ENCODE measurements at regions not wholly inside any gene's neighbourhood (a gene's known extent, or its start where the extent isn't known, plus 50 kb on each side); places are given as distances from the start of the nearest gene placed in this dataset.

GRCh38 chr4:12595986-12596385 lies 888.2 kb downstream of the RAB28 start:
- no peaks in the 10 kb centered on the region for H3K27me3 ChIP-seq (ENCODE audit: low read depth)
- H3K27ac ChIP-seq = no peak overlapping the region
- H3K4me3 ChIP-seq = no peak overlapping the region
- no peaks in the 10 kb centered on the region for H3K4me1 ChIP-seq
- intact Hi-C loops (cut with DNase I) = no loop called here
- ATAC-seq (no peak), DNase-seq (no peak)
- no peaks in the 10 kb centered on the region for H3K36me3 ChIP-seq
- no peaks in the 10 kb centered on the region for H3K9me3 ChIP-seq
- TF ChIP-seq CTCF (IDR thresholded peaks at IDR 0.05) = no peak

DNA sequence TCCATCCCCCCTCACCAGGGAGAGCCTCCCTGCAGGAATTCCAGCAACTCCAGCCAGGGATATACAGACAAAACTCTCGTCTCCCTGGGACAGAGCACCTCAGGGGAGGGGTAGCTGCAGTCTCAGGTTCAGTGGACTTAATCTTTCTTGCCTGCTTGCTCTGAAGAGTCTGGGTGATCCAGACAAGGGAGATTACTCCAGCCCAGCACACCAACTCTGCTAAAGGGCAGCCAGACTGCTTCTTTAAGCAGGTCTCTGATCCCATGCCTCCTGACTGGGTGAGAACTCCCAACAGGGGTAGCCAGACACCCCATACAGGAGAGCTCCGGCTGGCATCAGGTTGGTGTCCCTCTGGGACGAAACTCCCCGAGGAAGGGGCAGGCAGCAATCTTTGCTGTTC lies 888.7 kb downstream of the RAB28 start:
- no peaks in the 10 kb centered on the region for H3K36me3 ChIP-seq
- H3K4me3 ChIP-seq = no peak overlapping the region
- intact Hi-C loops (cut with DNase I) = no loop called here
- no peak for TF ChIP-seq CTCF (IDR thresholded peaks at IDR 0.05)
- H3K9me3 ChIP-seq = no peaks in the 10 kb centered on the region
- ATAC-seq (no peak), DNase-seq (no peak)
- no peaks in the 10 kb centered on the region for H3K4me1 ChIP-seq
- H3K27ac ChIP-seq = no peak overlapping the region
- H3K27me3 ChIP-seq (ENCODE audit: low read depth) = no peaks in the 10 kb centered on the region

DNA sequence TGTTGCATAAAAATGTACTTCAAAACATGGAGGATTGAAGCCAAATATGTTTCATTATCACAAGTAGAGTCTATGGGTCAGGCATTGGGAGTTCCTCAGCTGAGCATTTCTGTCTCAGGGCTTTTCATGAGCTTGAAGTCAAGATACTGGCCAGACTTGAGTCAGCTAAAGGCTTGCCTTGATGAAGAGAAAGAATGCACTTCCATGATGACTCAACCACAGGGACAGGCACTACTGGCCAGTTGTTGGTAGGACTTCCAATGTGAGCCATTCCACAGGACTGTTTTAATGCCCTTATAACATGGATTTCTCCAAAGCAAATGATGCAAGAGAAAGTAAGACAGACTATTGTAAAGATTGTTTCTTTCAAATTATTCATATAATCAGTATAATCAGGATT lies 895.6 kb downstream of the RAB28 start:
- Histone ChIP-seq H3K27ac (no peak overlapping the region), H3K4me3 (no peak overlapping the region), H3K4me1 (no peaks in the 10 kb centered on the region), H3K36me3 (no peaks in the 10 kb centered on the region), H3K9me3 (no peaks in the 10 kb centered on the region), H3K27me3 (ENCODE audit: low read depth) (no peaks in the 10 kb centered on the region)
- DNase-seq = no peak
- TF ChIP-seq CTCF (IDR thresholded peaks at IDR 0.05) = no peak
- ATAC-seq = no peak
- intact Hi-C loops (cut with DNase I) = no loop called here

GRCh38 chr4:12586242-12587006 lies 897.7 kb downstream of the RAB28 start:
- TF ChIP-seq CTCF (IDR thresholded peaks at IDR 0.05) = no peak
- Histone ChIP-seq H3K27me3 (ENCODE audit: low read depth) (no peaks in the 10 kb centered on the region), H3K27ac (no peak overlapping the region), H3K9me3 (no peaks in the 10 kb centered on the region), H3K36me3 (no peaks in the 10 kb centered on the region), H3K4me3 (no peak overlapping the region), H3K4me1 (no peaks in the 10 kb centered on the region)
- ATAC-seq (no peak), DNase-seq (no peak)
- intact Hi-C loops (cut with DNase I) = no loop called here

- DNase-seq (no peak), ATAC-seq (no peak)
- no peak for TF ChIP-seq CTCF (IDR thresholded peaks at IDR 0.05)
These were observed 899.8 kb downstream of the RAB28 start for GRCh38 chr4:12584116-12584875.

More at GRCh38 chr4:12584116-12584875, 899.8 kb downstream of the RAB28 start:
- Histone ChIP-seq H3K4me3 (no peak overlapping the region), H3K4me1 (no peaks in the 10 kb centered on the region), H3K27me3 (ENCODE audit: low read depth) (no peaks in the 10 kb centered on the region), H3K9me3 (no peaks in the 10 kb centered on the region), H3K36me3 (no peaks in the 10 kb centered on the region), H3K27ac (no peak overlapping the region)
- intact Hi-C loops (cut with DNase I) = no loop called here

All from lower lobe of right lung (tissue), 2 donors.